ENCODE measurements at regions not wholly inside any gene's neighbourhood (a gene's known extent, or its start where the extent isn't known, plus 50 kb on each side); places are given as distances from the start of the nearest gene placed in this dataset.

- no peaks in the 10 kb centered on the region for H3K27me3 ChIP-seq
- no peaks in the 10 kb centered on the region for H3K4me1 ChIP-seq
- H3K27ac ChIP-seq, result no peak overlapping the region
- H3K4me3 ChIP-seq, result no peak overlapping the region
- TF ChIP-seq POLR2AphosphoS5 (IDR thresholded peaks at IDR 0.05) (no peak), POLR2A (IDR thresholded peaks at IDR 0.05) (no peak)
- H3K9me3 ChIP-seq, result no peaks in the 10 kb centered on the region
- ATAC-seq, result no peak
- no peaks in the 10 kb centered on the region for H3K36me3 ChIP-seq
- 74 to 89% methylated on average over 5 of the region's 5 CpGs for WGBS, 2 donors (ENCODE audit: low coverage in 1 of 2)
These were observed 392.6 kb upstream of the DEPDC1 start for GRCh38 chr1:68889471-68889870.

DNA sequence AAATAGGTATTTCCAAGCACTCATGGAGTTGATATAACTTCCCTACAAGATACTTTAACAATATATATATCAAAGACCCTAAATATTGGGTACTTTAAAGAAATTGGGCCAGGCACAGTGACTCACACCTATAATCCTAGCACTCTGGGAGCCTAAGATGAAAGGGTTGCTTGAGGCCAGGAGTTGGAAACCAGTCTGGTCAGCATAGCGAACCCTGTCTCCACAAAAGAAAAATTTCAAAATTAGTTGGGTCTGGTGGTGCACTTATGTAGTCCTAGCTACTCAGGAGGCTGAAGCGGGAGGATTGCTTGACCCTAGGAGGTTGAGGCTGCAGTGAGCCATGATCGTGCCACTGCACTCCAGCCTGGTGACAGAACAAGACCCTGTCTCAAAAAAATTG lies 393.9 kb upstream of the DEPDC1 start:
- ATAC-seq, result no peak
- H3K4me1 ChIP-seq, result no peaks in the 10 kb centered on the region
- no peaks in the 10 kb centered on the region for H3K36me3 ChIP-seq
- TF ChIP-seq POLR2A (IDR thresholded peaks at IDR 0.05) (no peak), POLR2AphosphoS5 (IDR thresholded peaks at IDR 0.05) (no peak)
- TF ChIP-seq, protein P1, sequence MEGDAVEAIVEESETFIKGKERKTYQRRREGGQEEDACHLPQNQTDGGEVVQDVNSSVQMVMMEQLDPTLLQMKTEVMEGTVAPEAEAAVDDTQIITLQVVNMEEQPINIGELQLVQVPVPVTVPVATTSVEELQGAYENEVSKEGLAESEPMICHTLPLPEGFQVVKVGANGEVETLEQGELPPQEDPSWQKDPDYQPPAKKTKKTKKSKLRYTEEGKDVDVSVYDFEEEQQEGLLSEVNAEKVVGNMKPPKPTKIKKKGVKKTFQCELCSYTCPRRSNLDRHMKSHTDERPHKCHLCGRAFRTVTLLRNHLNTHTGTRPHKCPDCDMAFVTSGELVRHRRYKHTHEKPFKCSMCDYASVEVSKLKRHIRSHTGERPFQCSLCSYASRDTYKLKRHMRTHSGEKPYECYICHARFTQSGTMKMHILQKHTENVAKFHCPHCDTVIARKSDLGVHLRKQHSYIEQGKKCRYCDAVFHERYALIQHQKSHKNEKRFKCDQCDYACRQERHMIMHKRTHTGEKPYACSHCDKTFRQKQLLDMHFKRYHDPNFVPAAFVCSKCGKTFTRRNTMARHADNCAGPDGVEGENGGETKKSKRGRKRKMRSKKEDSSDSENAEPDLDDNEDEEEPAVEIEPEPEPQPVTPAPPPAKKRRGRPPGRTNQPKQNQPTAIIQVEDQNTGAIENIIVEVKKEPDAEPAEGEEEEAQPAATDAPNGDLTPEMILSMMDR (IDR thresholded peaks at IDR 0.05), result no peak
- no peaks in the 10 kb centered on the region for H3K27me3 ChIP-seq
- 83 to 87% methylated on average over 3 of the region's 3 CpGs for WGBS, 2 donors (ENCODE audit: low coverage in 1 of 2)
- H3K4me3 ChIP-seq, result no peak overlapping the region
- no peaks in the 10 kb centered on the region for H3K9me3 ChIP-seq
- no peak overlapping the region for H3K27ac ChIP-seq

GRCh38 chr1:68904477-68904876 lies 407.6 kb upstream of the DEPDC1 start:
- no peaks in the 10 kb centered on the region for H3K36me3 ChIP-seq
- no peak overlapping the region for H3K27ac ChIP-seq
- 64 to 67% methylated on average over 3 of the region's 3 CpGs for WGBS, 2 donors (ENCODE audit: low coverage in 1 of 2)
- no peak for TF ChIP-seq POLR2AphosphoS5 (IDR thresholded peaks at IDR 0.05)
- no peak for TF ChIP-seq EP300 (IDR thresholded peaks at IDR 0.05)
- TF ChIP-seq, protein P1 (IDR thresholded peaks at IDR 0.05), result no peak
- no peak for TF ChIP-seq POLR2A (IDR thresholded peaks at IDR 0.05)
- H3K4me1 ChIP-seq, result no peaks in the 10 kb centered on the region
- peaks cover 0 to 2% (median 0%) of the 10 kb centered on the region in 3 donors for H3K9me3 ChIP-seq
- no peak for ATAC-seq
- no peaks in the 10 kb centered on the region for H3K27me3 ChIP-seq
- no peak overlapping the region for H3K4me3 ChIP-seq

- Histone ChIP-seq H3K27me3 (no peaks in the 10 kb centered on the region), H3K27ac (no peak overlapping the region), H3K9me3 (peaks cover 0 to 9% (median 0%) of the 10 kb centered on the region in 3 donors), H3K4me3 (no peak overlapping the region), H3K4me1 (no peaks in the 10 kb centered on the region), H3K36me3 (no peaks in the 10 kb centered on the region)
- TF ChIP-seq EP300 (IDR thresholded peaks at IDR 0.05) (no peak), POLR2AphosphoS5 (IDR thresholded peaks at IDR 0.05) (no peak), POLR2A (IDR thresholded peaks at IDR 0.05) (no peak)
- TF ChIP-seq, protein P1 (IDR thresholded peaks at IDR 0.05), result no peak
- WGBS, 2 donors (ENCODE audit: low coverage in 1 of 2), result 83 to 94% methylated on average over 3 of the region's 3 CpGs
- ATAC-seq, result no peak
These were observed 409.5 kb upstream of the DEPDC1 start for GRCh38 chr1:68906431-68906830.

DNA sequence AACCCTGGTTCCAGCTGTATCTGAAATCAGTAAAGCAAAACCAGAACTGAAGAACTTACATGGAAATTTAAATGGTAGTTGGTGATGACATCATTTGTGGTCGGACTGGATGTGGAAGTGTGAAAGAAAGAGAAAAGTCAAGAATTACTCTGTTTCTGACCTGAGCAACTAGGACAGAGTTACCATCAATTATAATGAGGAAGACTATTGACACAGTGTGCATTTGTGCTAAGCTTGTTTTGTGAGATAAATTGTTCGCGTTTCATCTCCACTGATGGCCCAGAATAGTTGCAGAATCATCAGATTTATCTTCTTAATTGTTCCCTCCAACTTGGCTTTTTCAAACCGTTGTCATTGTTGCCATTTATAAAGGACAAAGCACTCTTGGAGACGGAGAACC lies 410.6 kb upstream of the DEPDC1 start:
- Histone ChIP-seq H3K36me3 (no peaks in the 10 kb centered on the region), H3K27ac (no peak overlapping the region), H3K4me3 (no peak overlapping the region), H3K27me3 (no peaks in the 10 kb centered on the region), H3K4me1 (no peaks in the 10 kb centered on the region), H3K9me3 (peaks cover 0 to 9% (median 0%) of the 10 kb centered on the region in 3 donors)
- no peak for TF ChIP-seq EP300 (IDR thresholded peaks at IDR 0.05)
- TF ChIP-seq, protein P1 (IDR thresholded peaks at IDR 0.05), result no peak
- no peak for TF ChIP-seq POLR2AphosphoS5 (IDR thresholded peaks at IDR 0.05)
- 64 to 74% methylated on average over 5 of the region's 5 CpGs for WGBS, 2 donors (ENCODE audit: low coverage in 1 of 2)
- no peak for ATAC-seq

Data from gastroesophageal sphincter (tissue), 4 donors.